ENCODE measurements at regions not wholly inside any gene's neighbourhood (a gene's known extent, or its start where the extent isn't known, plus 50 kb on each side); places are given as distances from the start of the nearest gene placed in this dataset.

DNA sequence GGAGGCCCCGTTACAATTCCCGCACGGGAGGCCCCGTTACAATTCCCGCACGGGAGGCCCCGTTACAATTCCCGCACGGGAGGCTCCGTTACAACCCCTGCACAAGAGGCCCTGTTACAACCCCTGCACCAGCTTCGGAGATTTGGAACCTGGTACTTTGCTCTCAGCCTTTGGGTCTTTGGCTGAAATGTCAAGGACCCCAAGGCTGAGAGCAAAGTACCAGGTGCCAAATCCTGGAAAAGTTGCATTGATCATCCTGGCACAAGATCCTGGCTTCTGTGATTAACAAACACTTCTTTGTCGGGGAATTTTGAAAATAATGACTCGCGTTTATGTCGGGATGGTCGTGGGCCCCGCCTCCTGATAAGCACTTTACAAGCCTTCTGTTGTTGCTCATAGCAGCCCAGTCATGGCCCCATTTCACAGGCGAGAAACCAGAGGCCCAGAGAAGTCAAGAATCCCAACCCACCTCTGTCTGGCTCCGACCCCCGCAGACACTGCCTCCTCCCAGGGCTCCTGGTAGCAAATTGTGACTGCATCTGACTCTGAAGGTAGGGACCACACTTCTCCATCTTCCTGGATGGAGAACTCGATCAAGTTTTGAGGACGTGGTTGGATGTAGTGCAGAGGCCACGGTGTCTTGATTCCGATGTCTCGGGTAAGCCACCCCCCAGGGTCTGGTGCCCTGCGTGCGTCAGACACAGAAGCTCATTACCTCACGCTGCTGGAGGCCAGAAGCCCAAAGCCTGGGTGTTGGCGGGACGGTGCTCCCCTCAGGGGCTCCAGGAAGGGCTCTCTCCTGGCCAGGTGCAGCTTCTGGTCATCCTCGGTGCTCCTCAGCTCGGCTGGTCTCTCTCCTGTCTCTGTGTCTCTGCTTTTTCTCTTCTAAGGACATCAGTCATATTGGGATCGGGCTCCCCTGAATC, 60.3 kb downstream of the ADRA2C start (continued):
- TF ChIP-seq, protein P1, sequence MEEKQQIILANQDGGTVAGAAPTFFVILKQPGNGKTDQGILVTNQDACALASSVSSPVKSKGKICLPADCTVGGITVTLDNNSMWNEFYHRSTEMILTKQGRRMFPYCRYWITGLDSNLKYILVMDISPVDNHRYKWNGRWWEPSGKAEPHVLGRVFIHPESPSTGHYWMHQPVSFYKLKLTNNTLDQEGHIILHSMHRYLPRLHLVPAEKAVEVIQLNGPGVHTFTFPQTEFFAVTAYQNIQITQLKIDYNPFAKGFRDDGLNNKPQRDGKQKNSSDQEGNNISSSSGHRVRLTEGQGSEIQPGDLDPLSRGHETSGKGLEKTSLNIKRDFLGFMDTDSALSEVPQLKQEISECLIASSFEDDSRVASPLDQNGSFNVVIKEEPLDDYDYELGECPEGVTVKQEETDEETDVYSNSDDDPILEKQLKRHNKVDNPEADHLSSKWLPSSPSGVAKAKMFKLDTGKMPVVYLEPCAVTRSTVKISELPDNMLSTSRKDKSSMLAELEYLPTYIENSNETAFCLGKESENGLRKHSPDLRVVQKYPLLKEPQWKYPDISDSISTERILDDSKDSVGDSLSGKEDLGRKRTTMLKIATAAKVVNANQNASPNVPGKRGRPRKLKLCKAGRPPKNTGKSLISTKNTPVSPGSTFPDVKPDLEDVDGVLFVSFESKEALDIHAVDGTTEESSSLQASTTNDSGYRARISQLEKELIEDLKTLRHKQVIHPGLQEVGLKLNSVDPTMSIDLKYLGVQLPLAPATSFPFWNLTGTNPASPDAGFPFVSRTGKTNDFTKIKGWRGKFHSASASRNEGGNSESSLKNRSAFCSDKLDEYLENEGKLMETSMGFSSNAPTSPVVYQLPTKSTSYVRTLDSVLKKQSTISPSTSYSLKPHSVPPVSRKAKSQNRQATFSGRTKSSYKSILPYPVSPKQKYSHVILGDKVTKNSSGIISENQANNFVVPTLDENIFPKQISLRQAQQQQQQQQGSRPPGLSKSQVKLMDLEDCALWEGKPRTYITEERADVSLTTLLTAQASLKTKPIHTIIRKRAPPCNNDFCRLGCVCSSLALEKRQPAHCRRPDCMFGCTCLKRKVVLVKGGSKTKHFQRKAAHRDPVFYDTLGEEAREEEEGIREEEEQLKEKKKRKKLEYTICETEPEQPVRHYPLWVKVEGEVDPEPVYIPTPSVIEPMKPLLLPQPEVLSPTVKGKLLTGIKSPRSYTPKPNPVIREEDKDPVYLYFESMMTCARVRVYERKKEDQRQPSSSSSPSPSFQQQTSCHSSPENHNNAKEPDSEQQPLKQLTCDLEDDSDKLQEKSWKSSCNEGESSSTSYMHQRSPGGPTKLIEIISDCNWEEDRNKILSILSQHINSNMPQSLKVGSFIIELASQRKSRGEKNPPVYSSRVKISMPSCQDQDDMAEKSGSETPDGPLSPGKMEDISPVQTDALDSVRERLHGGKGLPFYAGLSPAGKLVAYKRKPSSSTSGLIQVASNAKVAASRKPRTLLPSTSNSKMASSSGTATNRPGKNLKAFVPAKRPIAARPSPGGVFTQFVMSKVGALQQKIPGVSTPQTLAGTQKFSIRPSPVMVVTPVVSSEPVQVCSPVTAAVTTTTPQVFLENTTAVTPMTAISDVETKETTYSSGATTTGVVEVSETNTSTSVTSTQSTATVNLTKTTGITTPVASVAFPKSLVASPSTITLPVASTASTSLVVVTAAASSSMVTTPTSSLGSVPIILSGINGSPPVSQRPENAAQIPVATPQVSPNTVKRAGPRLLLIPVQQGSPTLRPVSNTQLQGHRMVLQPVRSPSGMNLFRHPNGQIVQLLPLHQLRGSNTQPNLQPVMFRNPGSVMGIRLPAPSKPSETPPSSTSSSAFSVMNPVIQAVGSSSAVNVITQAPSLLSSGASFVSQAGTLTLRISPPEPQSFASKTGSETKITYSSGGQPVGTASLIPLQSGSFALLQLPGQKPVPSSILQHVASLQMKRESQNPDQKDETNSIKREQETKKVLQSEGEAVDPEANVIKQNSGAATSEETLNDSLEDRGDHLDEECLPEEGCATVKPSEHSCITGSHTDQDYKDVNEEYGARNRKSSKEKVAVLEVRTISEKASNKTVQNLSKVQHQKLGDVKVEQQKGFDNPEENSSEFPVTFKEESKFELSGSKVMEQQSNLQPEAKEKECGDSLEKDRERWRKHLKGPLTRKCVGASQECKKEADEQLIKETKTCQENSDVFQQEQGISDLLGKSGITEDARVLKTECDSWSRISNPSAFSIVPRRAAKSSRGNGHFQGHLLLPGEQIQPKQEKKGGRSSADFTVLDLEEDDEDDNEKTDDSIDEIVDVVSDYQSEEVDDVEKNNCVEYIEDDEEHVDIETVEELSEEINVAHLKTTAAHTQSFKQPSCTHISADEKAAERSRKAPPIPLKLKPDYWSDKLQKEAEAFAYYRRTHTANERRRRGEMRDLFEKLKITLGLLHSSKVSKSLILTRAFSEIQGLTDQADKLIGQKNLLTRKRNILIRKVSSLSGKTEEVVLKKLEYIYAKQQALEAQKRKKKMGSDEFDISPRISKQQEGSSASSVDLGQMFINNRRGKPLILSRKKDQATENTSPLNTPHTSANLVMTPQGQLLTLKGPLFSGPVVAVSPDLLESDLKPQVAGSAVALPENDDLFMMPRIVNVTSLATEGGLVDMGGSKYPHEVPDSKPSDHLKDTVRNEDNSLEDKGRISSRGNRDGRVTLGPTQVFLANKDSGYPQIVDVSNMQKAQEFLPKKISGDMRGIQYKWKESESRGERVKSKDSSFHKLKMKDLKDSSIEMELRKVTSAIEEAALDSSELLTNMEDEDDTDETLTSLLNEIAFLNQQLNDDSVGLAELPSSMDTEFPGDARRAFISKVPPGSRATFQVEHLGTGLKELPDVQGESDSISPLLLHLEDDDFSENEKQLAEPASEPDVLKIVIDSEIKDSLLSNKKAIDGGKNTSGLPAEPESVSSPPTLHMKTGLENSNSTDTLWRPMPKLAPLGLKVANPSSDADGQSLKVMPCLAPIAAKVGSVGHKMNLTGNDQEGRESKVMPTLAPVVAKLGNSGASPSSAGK (IDR thresholded peaks at IDR 0.05), result no peak
- TF ChIP-seq CC2D1A (IDR thresholded peaks at IDR 0.05) (no peak), CBX5 (IDR thresholded peaks at IDR 0.05; ENCODE audit: borderline replicate concordance, low read depth) (no peak), FOXK1 (CRISPR knock-in tag; IDR thresholded peaks at IDR 0.05; ENCODE audit: borderline replicate concordance) (no peak), ASH1L (IDR thresholded peaks at IDR 0.05; ENCODE audit: borderline replicate concordance, low read depth, partially characterized antibody) (no peak), BRD4 (IDR thresholded peaks at IDR 0.05) (no peak)
- TF ChIP-seq, protein P2, sequence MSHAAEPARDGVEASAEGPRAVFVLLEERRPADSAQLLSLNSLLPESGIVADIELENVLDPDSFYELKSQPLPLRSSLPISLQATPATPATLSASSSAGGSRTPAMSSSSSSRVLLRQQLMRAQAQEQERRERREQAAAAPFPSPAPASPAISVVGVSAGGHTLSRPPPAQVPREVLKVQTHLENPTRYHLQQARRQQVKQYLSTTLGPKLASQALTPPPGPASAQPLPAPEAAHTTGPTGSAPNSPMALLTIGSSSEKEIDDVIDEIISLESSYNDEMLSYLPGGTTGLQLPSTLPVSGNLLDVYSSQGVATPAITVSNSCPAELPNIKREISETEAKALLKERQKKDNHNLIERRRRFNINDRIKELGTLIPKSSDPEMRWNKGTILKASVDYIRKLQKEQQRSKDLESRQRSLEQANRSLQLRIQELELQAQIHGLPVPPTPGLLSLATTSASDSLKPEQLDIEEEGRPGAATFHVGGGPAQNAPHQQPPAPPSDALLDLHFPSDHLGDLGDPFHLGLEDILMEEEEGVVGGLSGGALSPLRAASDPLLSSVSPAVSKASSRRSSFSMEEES (CRISPR knock-in tag; IDR thresholded peaks at IDR 0.05), result no peak

All from K562 (cell line).